ENCODE measurements at regions not wholly inside any gene's neighbourhood (a gene's known extent, or its start where the extent isn't known, plus 50 kb on each side); places are given as distances from the start of the nearest gene placed in this dataset.

GRCh38 chr22:49247194-49247924, 580.3 kb downstream of the BRD1 start:
- TF ChIP-seq, protein P1, sequence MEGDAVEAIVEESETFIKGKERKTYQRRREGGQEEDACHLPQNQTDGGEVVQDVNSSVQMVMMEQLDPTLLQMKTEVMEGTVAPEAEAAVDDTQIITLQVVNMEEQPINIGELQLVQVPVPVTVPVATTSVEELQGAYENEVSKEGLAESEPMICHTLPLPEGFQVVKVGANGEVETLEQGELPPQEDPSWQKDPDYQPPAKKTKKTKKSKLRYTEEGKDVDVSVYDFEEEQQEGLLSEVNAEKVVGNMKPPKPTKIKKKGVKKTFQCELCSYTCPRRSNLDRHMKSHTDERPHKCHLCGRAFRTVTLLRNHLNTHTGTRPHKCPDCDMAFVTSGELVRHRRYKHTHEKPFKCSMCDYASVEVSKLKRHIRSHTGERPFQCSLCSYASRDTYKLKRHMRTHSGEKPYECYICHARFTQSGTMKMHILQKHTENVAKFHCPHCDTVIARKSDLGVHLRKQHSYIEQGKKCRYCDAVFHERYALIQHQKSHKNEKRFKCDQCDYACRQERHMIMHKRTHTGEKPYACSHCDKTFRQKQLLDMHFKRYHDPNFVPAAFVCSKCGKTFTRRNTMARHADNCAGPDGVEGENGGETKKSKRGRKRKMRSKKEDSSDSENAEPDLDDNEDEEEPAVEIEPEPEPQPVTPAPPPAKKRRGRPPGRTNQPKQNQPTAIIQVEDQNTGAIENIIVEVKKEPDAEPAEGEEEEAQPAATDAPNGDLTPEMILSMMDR (conservative IDR thresholded peaks at IDR 0.05; ENCODE audit: low read depth, low read length), result no peak
- no peak for TF ChIP-seq EZH2phosphoT487 (IDR thresholded peaks at IDR 0.05; ENCODE audit: borderline replicate concordance, low read length)
- TF ChIP-seq EZH2 (IDR thresholded peaks at IDR 0.05; ENCODE audit: low read length, unreplicated experiment), result no peak

Data from PC-3 (cell line).